CD8-positive, alpha-beta memory T cell (primary cell): ENCODE measurements at regions not wholly inside any gene's neighbourhood (a gene's known extent, or its start where the extent isn't known, plus 50 kb on each side); places are given as distances from the start of the nearest gene placed in this dataset.

Experiments
- CTCF ChIA-PET: fragments of 350-600 bp; sonication (Branson Sonifier 250); formaldehyde crosslinking; loops from one replicate; lab custom pipeline; 2021; ENCODE audit warnings: antibody characterized with exemption; lab: Charles Lee
- POLR2A ChIA-PET: fragments of 350-600 bp; sonication (Branson Sonifier 250); formaldehyde crosslinking; loops from one replicate; lab custom pipeline; 2021; ENCODE audit warnings: antibody characterized with exemption; lab: Charles Lee
- DNase-seq, 5 donors: peaks; one replicate each; pipeline versions ENCODE4 v3.0.0 to v3.0.0-alpha.2; 2020 to 2022; ENCODE audit warnings: mixed read lengths in 1 of 5
- H3K27ac ChIP-seq: one replicate; pipeline ENCODE4 v1.7.0; 2013; ENCODE audit warnings: low read depth, mild to moderate bottlenecking, low read length, moderate library complexity
- H3K27me3 ChIP-seq: 2 replicates; pipeline ENCODE4 v1.7.0; 2013; ENCODE audit warnings: low read length, mild to moderate bottlenecking; ENCODE audit not compliant: insufficient read depth, poor library complexity, severe bottlenecking
- H3K36me3 ChIP-seq: 2 replicates; pipeline ENCODE4 v1.7.0; 2013; ENCODE audit warnings: mild to moderate bottlenecking, low read length, moderate library complexity; ENCODE audit not compliant: insufficient read depth
- H3K4me1 ChIP-seq: 2 replicates; pipeline ENCODE4 v1.7.0; 2013; ENCODE audit warnings: mild to moderate bottlenecking, low read length, moderate library complexity; ENCODE audit not compliant: insufficient read depth
- H3K4me3 ChIP-seq: 2 replicates; pipeline ENCODE4 v1.7.0; 2013; ENCODE audit warnings: mild to moderate bottlenecking, low read length
- H3K9me3 ChIP-seq: 2 replicates; pipeline ENCODE4 v1.7.0; 2013; ENCODE audit warnings: mild to moderate bottlenecking, low read length
- H3K27ac Mint-ChIP-seq, 8 donors: one replicate each; pipeline ENCODE4 v1.8.0; 2020 to 2021; ENCODE audit warnings: mixed read lengths in 8 of 8, mild to moderate bottlenecking in 6 of 8, inconsistent platforms in 3 of 8, moderate library complexity in 3 of 8
- H3K27me3 Mint-ChIP-seq, 2 donors: one replicate each; pipeline ENCODE4 v1.8.0; 2020 to 2021; ENCODE audit warnings: mixed read lengths in 2 of 2, mild to moderate bottlenecking in 1 of 2, moderate library complexity in 1 of 2
- H3K36me3 Mint-ChIP-seq, 3 donors: one replicate each; pipeline ENCODE4 v1.8.0; 2020 to 2021; ENCODE audit warnings: mixed read lengths in 3 of 3, inconsistent platforms in 1 of 3, mild to moderate bottlenecking in 1 of 3
- H3K4me1 Mint-ChIP-seq, 3 donors: one replicate each; pipeline ENCODE4 v1.8.0; 2020 to 2021; ENCODE audit warnings: mixed read lengths in 3 of 3, inconsistent platforms in 1 of 3, mild to moderate bottlenecking in 1 of 3
- H3K4me3 Mint-ChIP-seq, 7 donors: one replicate each; pipeline ENCODE4 v1.8.0; 2020 to 2021; ENCODE audit warnings: mixed read lengths in 7 of 7, mild to moderate bottlenecking in 6 of 7, moderate library complexity in 4 of 7, inconsistent platforms in 2 of 7
- H3K9me3 Mint-ChIP-seq, 5 donors: one replicate each; pipeline ENCODE4 v1.8.0; 2020 to 2022; ENCODE audit warnings: mixed read lengths in 5 of 5, mild to moderate bottlenecking in 3 of 5, moderate library complexity in 2 of 5, inconsistent platforms in 1 of 5

DNA sequence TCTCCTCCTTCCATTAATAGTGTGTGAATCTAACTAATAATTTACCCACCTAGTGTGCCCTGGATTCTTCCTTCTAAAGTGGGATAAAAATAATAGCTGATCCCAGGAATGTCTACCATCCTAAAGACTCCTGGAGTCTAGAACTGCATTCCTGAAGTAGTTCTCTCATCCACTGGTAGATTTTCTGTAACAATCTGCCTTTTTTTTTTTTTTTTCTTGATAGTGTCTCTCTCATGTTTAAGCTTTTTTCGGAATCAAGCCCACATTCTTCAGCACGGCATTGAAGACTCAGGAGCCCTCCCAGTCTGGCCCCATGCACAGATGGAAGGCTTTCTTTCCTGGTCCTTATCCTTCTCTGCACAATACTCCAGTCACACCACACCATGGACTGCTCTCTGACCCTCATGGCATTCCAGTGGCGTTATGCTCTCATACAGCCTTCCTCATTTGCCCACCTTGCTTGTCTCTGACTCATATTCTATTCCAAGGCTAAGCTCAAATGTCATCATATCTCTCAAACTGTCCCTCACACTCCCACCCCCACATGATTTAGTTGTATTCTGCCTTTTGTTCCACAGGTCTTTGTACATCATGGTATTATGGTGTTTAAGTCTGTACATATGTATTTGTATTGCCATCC is 68.7 kb upstream of the FRY start:
- ChIA-PET POLR2A (no interaction called here), CTCF (no interaction called here)
- H3K27me3 Mint-ChIP-seq, result peaks cover 0 to 3% of the 10 kb centered on the region in 2 donors
- H3K27me3 ChIP-seq, result no peaks in the 10 kb centered on the region
- no peaks in the 10 kb centered on the region for H3K36me3 Mint-ChIP-seq
- H3K4me3 ChIP-seq, result no peak overlapping the region
- peaks cover 1 to 11% (median 4%) of the 10 kb centered on the region in 5 donors for H3K9me3 Mint-ChIP-seq
- no peaks in the 10 kb centered on the region for H3K4me1 ChIP-seq
- H3K36me3 ChIP-seq, result no peaks in the 10 kb centered on the region
- H3K27ac ChIP-seq, result no peak overlapping the region
- DNase-seq, result no peak
- H3K9me3 ChIP-seq, result no peaks in the 10 kb centered on the region
- no peak overlapping the region for H3K27ac Mint-ChIP-seq
- H3K4me3 Mint-ChIP-seq, result no peak overlapping the region
- no peaks in the 10 kb centered on the region for H3K4me1 Mint-ChIP-seq

DNA sequence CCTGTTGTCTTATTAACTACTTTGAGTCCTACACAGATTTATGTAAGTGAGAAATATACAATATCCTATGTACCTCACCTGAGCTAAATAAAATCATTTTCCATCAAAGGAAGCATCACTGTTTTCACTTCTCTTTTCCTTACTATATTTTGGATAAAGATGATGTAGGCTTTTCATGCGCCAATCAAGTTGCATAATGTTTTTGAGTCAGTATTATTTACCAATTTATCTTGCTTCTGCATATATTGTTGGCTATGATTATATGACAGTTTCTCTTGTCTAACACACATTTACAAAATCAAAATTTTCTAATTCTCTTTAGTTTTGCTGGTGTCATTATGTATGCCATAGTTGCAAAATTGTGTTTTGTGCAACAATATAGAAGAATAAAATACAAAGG is 67.9 kb upstream of the FRY start:
- Histone ChIP-seq H3K36me3 (no peaks in the 10 kb centered on the region), H3K4me3 (no peak overlapping the region), H3K27me3 (no peaks in the 10 kb centered on the region), H3K4me1 (no peaks in the 10 kb centered on the region), H3K27ac (no peak overlapping the region), H3K9me3 (no peaks in the 10 kb centered on the region)
- CTCF ChIA-PET, result no interaction called here
- H3K9me3 Mint-ChIP-seq, result peaks cover 4 to 16% (median 10%) of the 10 kb centered on the region in 5 donors
- no peaks in the 10 kb centered on the region for H3K36me3 Mint-ChIP-seq
- H3K27me3 Mint-ChIP-seq, result peaks cover 0 to 1% of the 10 kb centered on the region in 2 donors
- POLR2A ChIA-PET, result no interaction called here
- peaks cover 0 to 2% (median 0%) of the 10 kb centered on the region in 3 donors for H3K4me1 Mint-ChIP-seq
- DNase-seq, result no peak
- H3K4me3 Mint-ChIP-seq, result no peak overlapping the region
- no peak overlapping the region for H3K27ac Mint-ChIP-seq

DNA sequence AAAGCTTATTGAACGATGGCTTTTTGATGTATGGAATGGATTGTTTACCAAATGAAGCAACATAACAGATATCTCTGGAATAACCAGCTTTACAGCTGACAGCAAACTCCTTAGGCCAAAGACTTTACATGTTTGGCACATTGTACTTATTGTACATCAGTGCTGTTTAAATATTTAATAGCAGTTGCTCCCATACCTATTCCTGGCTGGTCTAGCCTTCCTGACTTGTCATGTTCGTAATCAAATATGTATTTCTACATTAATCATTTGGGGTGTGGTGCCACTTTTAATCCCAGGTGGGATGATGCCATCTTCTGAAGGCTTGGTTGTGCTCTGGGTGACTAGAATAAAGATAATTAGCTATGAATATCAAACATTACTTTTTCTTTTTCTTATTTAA is 67.4 kb upstream of the FRY start:
- no peaks in the 10 kb centered on the region for H3K36me3 ChIP-seq
- H3K27me3 ChIP-seq, result no peaks in the 10 kb centered on the region
- DNase-seq, result no peak
- H3K9me3 ChIP-seq, result no peaks in the 10 kb centered on the region
- ChIA-PET CTCF (no interaction called here), POLR2A (no interaction called here)
- peaks cover 0 to 1% of the 10 kb centered on the region in 2 donors for H3K27me3 Mint-ChIP-seq
- H3K27ac ChIP-seq, result no peak overlapping the region
- no peaks in the 10 kb centered on the region for H3K36me3 Mint-ChIP-seq
- H3K4me1 ChIP-seq, result no peaks in the 10 kb centered on the region
- no peak overlapping the region for H3K27ac Mint-ChIP-seq
- peaks cover 4 to 17% (median 10%) of the 10 kb centered on the region in 5 donors for H3K9me3 Mint-ChIP-seq
- no peak overlapping the region for H3K4me3 Mint-ChIP-seq
- no peak overlapping the region for H3K4me3 ChIP-seq
- peaks cover 0 to 2% (median 0%) of the 10 kb centered on the region in 3 donors for H3K4me1 Mint-ChIP-seq

DNA sequence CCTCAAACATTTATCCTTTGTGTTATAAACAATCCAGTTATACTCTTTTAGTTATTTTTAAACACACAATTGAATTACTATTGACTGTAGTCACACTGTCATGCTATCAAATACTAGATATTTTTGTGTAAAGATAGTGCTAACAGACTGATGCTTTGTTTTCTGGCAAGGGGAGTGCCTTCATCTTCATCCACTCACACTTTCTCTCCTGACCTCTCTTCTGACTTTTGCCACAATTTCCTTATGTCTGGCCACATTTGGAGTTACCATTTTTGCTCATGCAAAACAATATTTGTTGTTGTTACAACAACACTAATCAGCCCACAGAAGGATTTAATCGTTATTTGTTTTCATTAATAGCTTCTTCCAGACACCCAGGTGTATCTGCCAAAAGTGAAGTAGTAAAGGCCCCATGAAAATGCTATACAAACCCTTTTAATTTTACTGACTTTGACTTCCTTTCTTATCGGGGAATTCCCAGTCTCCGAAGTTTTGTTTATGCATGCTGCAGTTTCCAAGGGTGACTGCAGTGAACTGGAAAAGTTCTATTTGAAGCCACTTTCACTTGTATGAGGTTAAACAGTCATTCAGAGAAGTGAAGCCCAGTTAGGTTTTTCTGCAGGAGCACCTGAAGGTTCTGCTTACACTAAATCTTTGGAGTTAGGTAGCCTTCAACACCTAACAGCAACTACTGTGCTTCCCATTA is 66.1 kb upstream of the FRY start:
- Mint-ChIP-seq H3K27ac (no peak overlapping the region), H3K4me1 (peaks cover 0 to 2% (median 0%) of the 10 kb centered on the region in 3 donors), H3K27me3 (peaks cover 0 to 1% of the 10 kb centered on the region in 2 donors), H3K4me3 (no peak overlapping the region), H3K36me3 (no peaks in the 10 kb centered on the region), H3K9me3 (peaks cover 4 to 17% (median 10%) of the 10 kb centered on the region in 5 donors)
- Histone ChIP-seq H3K36me3 (no peaks in the 10 kb centered on the region), H3K4me3 (no peak overlapping the region), H3K4me1 (no peaks in the 10 kb centered on the region), H3K27ac (no peak overlapping the region), H3K27me3 (no peaks in the 10 kb centered on the region), H3K9me3 (no peaks in the 10 kb centered on the region)
- POLR2A ChIA-PET, result no interaction called here
- CTCF ChIA-PET, result no interaction called here
- no peak for DNase-seq

- ChIA-PET CTCF (no interaction called here), POLR2A (no interaction called here)
- Histone ChIP-seq H3K4me1 (no peaks in the 10 kb centered on the region), H3K9me3 (no peaks in the 10 kb centered on the region), H3K4me3 (no peak overlapping the region), H3K27me3 (no peaks in the 10 kb centered on the region), H3K36me3 (no peaks in the 10 kb centered on the region), H3K27ac (no peak overlapping the region)
- H3K9me3 Mint-ChIP-seq, result peaks cover 4 to 14% (median 10%) of the 10 kb centered on the region in 5 donors
- no peak overlapping the region for H3K4me3 Mint-ChIP-seq
- DNase-seq, result no peak
- H3K27ac Mint-ChIP-seq, result no peak overlapping the region
- peaks cover 0 to 2% (median 0%) of the 10 kb centered on the region in 3 donors for H3K4me1 Mint-ChIP-seq
- H3K36me3 Mint-ChIP-seq, result no peaks in the 10 kb centered on the region
- peaks cover 1 to 5% of the 10 kb centered on the region in 2 donors for H3K27me3 Mint-ChIP-seq
Observed at GRCh38 chr13:31967155-31967554, 64.4 kb upstream of the FRY start.

DNA sequence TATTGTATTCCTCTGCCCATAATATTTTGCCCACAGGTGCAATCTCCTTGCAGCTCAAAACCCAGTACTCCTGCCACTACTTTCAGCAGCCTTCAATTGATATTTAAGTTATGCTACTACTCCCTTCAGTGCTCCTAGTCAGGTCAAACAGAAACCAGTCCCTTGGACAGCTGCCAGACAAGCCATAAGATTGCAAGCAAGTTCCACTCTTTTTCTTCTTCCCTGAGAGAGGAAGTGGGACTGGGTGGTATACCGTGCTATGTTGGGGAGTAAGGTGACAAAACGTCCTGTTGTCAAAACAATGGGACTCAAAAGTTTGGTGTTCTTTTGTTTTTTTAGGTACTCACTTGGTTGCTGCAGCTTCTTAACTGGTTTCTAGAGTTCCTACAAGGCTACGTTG is 63.1 kb upstream of the FRY start:
- POLR2A ChIA-PET, result no interaction called here
- no peak overlapping the region for H3K4me3 ChIP-seq
- H3K4me1 Mint-ChIP-seq, result peaks cover 0 to 2% (median 0%) of the 10 kb centered on the region in 3 donors
- no peaks in the 10 kb centered on the region for H3K4me1 ChIP-seq
- H3K9me3 Mint-ChIP-seq, result peaks cover 4 to 14% (median 10%) of the 10 kb centered on the region in 5 donors
- DNase-seq, result no peak
- no peak overlapping the region for H3K27ac Mint-ChIP-seq
- H3K27me3 Mint-ChIP-seq, result peaks cover 1 to 6% of the 10 kb centered on the region in 2 donors
- no peaks in the 10 kb centered on the region for H3K27me3 ChIP-seq
- H3K36me3 ChIP-seq, result no peaks in the 10 kb centered on the region
- H3K36me3 Mint-ChIP-seq, result no peaks in the 10 kb centered on the region
- CTCF ChIA-PET, result no interaction called here
- no peaks in the 10 kb centered on the region for H3K9me3 ChIP-seq
- H3K27ac ChIP-seq, result no peak overlapping the region
- no peak overlapping the region for H3K4me3 Mint-ChIP-seq

DNA sequence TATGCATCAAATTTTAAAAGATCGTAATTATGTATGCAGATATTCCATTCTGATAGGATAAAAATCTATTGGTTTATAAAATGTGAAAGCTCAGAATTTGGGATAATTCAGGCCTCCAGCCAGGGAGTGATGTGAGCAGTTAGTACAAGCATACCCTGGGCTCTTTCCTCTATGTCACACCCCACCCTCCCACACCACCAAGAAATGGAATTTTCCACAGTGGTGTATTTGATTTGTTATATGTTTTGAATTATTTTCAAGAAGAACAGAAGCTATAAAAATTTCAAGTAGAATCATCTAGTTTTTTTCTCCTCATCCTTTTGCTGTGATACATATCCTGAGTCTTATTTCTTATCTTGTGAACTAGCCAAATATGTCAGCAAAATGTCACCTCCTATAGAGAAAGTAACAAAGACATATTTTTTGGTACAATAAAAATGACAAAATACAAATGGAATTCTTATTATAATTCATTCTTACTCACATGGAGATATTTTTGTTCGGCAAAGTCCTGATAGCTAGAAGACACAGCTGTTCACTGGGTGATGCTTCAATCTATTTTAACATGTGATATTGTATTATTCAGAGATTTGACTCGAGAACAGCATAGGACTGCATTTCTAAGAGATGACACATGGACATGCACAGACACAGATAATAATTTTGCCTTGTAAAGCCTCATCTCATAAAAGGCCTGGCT is 61.2 kb upstream of the FRY start:
- Histone ChIP-seq H3K4me1 (no peaks in the 10 kb centered on the region), H3K27me3 (no peaks in the 10 kb centered on the region), H3K9me3 (no peaks in the 10 kb centered on the region), H3K4me3 (no peak overlapping the region), H3K36me3 (no peaks in the 10 kb centered on the region), H3K27ac (no peak overlapping the region)
- H3K4me3 Mint-ChIP-seq, result no peak overlapping the region
- peaks cover 1 to 8% of the 10 kb centered on the region in 2 donors for H3K27me3 Mint-ChIP-seq
- no peaks in the 10 kb centered on the region for H3K36me3 Mint-ChIP-seq
- no peak overlapping the region for H3K27ac Mint-ChIP-seq
- DNase-seq, result no peak
- peaks cover 4 to 14% (median 10%) of the 10 kb centered on the region in 5 donors for H3K9me3 Mint-ChIP-seq
- peaks cover 0 to 2% (median 0%) of the 10 kb centered on the region in 3 donors for H3K4me1 Mint-ChIP-seq
- CTCF ChIA-PET, result no interaction called here
- POLR2A ChIA-PET, result no interaction called here

GRCh38 chr13:31972453-31972852 is 59.1 kb upstream of the FRY start:
- Histone ChIP-seq H3K4me3 (no peak overlapping the region), H3K4me1 (no peaks in the 10 kb centered on the region), H3K27ac (no peak overlapping the region), H3K36me3 (no peaks in the 10 kb centered on the region), H3K27me3 (no peaks in the 10 kb centered on the region), H3K9me3 (no peaks in the 10 kb centered on the region)
- no peak for DNase-seq
- no peak overlapping the region for H3K27ac Mint-ChIP-seq
- peaks cover 4 to 11% (median 8%) of the 10 kb centered on the region in 5 donors for H3K9me3 Mint-ChIP-seq
- no peaks in the 10 kb centered on the region for H3K36me3 Mint-ChIP-seq
- peaks cover 0 to 2% (median 0%) of the 10 kb centered on the region in 3 donors for H3K4me1 Mint-ChIP-seq
- POLR2A ChIA-PET, result no interaction called here
- CTCF ChIA-PET, result no interaction called here
- H3K27me3 Mint-ChIP-seq, result peaks cover 0 to 8% of the 10 kb centered on the region in 2 donors
- no peak overlapping the region for H3K4me3 Mint-ChIP-seq
